ENCODE measurements at regions not wholly inside any gene's neighbourhood (a gene's known extent, or its start where the extent isn't known, plus 50 kb on each side); places are given as distances from the start of the nearest gene placed in this dataset.
"Not testable (repeated sequence)": the region's sequence is repeated elsewhere in the genome, so short reads cannot be mapped to it uniquely, and the experiment has no call there.

- TF ChIP-seq, protein P1, sequence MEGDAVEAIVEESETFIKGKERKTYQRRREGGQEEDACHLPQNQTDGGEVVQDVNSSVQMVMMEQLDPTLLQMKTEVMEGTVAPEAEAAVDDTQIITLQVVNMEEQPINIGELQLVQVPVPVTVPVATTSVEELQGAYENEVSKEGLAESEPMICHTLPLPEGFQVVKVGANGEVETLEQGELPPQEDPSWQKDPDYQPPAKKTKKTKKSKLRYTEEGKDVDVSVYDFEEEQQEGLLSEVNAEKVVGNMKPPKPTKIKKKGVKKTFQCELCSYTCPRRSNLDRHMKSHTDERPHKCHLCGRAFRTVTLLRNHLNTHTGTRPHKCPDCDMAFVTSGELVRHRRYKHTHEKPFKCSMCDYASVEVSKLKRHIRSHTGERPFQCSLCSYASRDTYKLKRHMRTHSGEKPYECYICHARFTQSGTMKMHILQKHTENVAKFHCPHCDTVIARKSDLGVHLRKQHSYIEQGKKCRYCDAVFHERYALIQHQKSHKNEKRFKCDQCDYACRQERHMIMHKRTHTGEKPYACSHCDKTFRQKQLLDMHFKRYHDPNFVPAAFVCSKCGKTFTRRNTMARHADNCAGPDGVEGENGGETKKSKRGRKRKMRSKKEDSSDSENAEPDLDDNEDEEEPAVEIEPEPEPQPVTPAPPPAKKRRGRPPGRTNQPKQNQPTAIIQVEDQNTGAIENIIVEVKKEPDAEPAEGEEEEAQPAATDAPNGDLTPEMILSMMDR (IDR thresholded peaks at IDR 0.05; ENCODE audit: borderline replicate concordance, extremely low read depth, low read length, poor library complexity, severe bottlenecking): not testable (repeated sequence)
- not testable (repeated sequence) for TF ChIP-seq EZH2 (IDR thresholded peaks at IDR 0.05; ENCODE audit: borderline replicate concordance, low read depth, low read length, severe bottlenecking)
These were observed 439.4 kb downstream of the GOLGA6L6 start for GRCh38 chr15:20102209-20102608.

All from DND-41 (cell line).